ENCODE measurements at regions not wholly inside any gene's neighbourhood (a gene's known extent, or its start where the extent isn't known, plus 50 kb on each side); places are given as distances from the start of the nearest gene placed in this dataset.

GRCh38 chr1:192920412-192920811, 111.6 kb downstream of the RGS2 start:
- TF ChIP-seq CTCF (conservative IDR thresholded peaks at IDR 0.05; ENCODE audit: low read depth, low read length) (no peak), EZH2 (IDR thresholded peaks at IDR 0.05; ENCODE audit: borderline replicate concordance, low read depth, low read length, poor library complexity, severe bottlenecking) (no peak)
